GM06990 (cell line): ENCODE measurements at regions not wholly inside any gene's neighbourhood (a gene's known extent, or its start where the extent isn't known, plus 50 kb on each side); places are given as distances from the start of the nearest gene placed in this dataset.
A peak's percentile ranks its signal among the peaks of the same experiment; 100 is the strongest.
"Not testable (repeated sequence)": the region's sequence is repeated elsewhere in the genome, so short reads cannot be mapped to it uniquely, and the experiment has no call there.

Experiments
- DNase-seq: peaks from one replicate; pipeline ENCODE4 v3.0.0-alpha.2; 2011; ENCODE audit not compliant: insufficient read length; ENCODE audit errors: extremely low read depth
- H3K27me3 ChIP-seq: replicated peaks from 2 replicates; pipeline ENCODE4 v1.6.0; 2011; ENCODE audit warnings: low read length; ENCODE audit not compliant: control insufficient read depth, insufficient read depth
- H3K36me3 ChIP-seq: 2 replicates; pipeline ENCODE4 v1.5.1; 2011; ENCODE audit warnings: low read length; ENCODE audit not compliant: control insufficient read depth, insufficient read depth
- H3K4me3 ChIP-seq: replicated peaks from 2 replicates; pipeline ENCODE4 v1.5.1; 2011; ENCODE audit warnings: low read depth, mild to moderate bottlenecking, control low read depth, low read length
- CTCF ChIP-seq: IDR thresholded peaks from 2 replicates; pipeline ENCODE4 v1.5.1; 2011; ENCODE audit warnings: low read length, control low read depth, mild to moderate bottlenecking, inconsistent platforms; ENCODE audit not compliant: insufficient read depth, poor library complexity, severe bottlenecking

- DNase-seq, H3K36me3 ChIP-seq, H3K27me3 ChIP-seq, H3K4me3 ChIP-seq: not testable (repeated sequence)
Measured at GRCh38 chrX:134045372-134045771, 60.0 kb upstream of the GPC3 start.

- H3K36me3 ChIP-seq, H3K27me3 ChIP-seq, DNase-seq, H3K4me3 ChIP-seq: not testable (repeated sequence)
Measured at GRCh38 chrX:134067107-134067506, 81.7 kb upstream of the GPC3 start.

- not testable (repeated sequence) for H3K36me3 ChIP-seq, DNase-seq, H3K27me3 ChIP-seq, H3K4me3 ChIP-seq
- peak; percentile 15 for TF ChIP-seq CTCF
Measured at GRCh38 chrX:134071899-134072298, 86.5 kb upstream of the GPC3 start.

GRCh38 chrX:134073341-134073740 is 87.9 kb upstream of the GPC3 start:
- Histone ChIP-seq H3K4me3 (no peak overlapping the region), H3K36me3 (no peaks in the 10 kb centered on the region), H3K27me3 (no peaks in the 10 kb centered on the region)

GRCh38 chrX:134074151-134074550 is 88.8 kb upstream of the GPC3 start:
- no peak for DNase-seq
- H3K4me3 ChIP-seq, result no peak overlapping the region

More at GRCh38 chrX:134073341-134073740, 87.9 kb upstream of the GPC3 start:
- no peak for DNase-seq
- no peak for TF ChIP-seq CTCF

GRCh38 chrX:134075894-134076718 is 90.7 kb upstream of the GPC3 start:
- H3K36me3 ChIP-seq, result no peaks in the 10 kb centered on the region
- DNase-seq, result peak; percentile 2
- H3K4me3 ChIP-seq, result no peak overlapping the region
- no peak for TF ChIP-seq CTCF
- no peaks in the 10 kb centered on the region for H3K27me3 ChIP-seq

More at GRCh38 chrX:134074151-134074550, 88.8 kb upstream of the GPC3 start:
- H3K36me3 ChIP-seq, result no peaks in the 10 kb centered on the region
- H3K27me3 ChIP-seq, result no peaks in the 10 kb centered on the region
- TF ChIP-seq CTCF, result no peak
